ENCODE measurements at regions not wholly inside any gene's neighbourhood (a gene's known extent, or its start where the extent isn't known, plus 50 kb on each side); places are given as distances from the start of the nearest gene placed in this dataset.

DNA sequence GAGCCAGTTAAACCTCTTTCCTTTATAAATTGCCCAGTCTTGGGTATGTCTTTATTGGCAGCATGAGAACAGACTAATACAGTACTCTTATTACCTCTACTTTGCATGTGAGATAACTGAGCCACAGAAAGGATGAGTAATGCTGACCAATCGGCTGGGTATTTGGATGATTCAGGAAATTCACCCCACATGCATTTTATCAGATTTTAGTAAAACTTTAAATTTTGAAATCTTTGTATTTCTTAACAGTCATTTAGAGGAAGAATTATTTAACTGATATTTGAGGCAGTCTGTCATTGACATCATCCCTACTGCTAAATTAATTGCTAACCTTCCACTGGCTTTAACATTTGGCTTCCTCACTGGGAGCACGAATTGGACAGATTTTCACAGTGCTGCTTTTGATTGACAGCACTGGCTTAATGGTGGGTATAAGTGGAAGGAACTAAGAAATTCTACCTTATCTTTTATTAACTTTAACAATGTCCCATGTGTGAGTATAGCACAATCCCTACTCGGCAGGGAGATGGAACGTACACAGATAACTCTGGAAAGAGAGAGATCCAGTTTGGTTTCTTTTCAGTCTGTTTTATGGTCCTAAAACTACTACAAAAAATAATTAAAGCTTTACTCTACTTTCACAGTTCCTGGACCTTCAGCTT, 261.0 kb downstream of the DACT1 start:
- no peaks in the 10 kb centered on the region for H3K36me3 ChIP-seq (ENCODE audit: control insufficient read depth, insufficient read depth, low read length)
- TF ChIP-seq, protein P1, sequence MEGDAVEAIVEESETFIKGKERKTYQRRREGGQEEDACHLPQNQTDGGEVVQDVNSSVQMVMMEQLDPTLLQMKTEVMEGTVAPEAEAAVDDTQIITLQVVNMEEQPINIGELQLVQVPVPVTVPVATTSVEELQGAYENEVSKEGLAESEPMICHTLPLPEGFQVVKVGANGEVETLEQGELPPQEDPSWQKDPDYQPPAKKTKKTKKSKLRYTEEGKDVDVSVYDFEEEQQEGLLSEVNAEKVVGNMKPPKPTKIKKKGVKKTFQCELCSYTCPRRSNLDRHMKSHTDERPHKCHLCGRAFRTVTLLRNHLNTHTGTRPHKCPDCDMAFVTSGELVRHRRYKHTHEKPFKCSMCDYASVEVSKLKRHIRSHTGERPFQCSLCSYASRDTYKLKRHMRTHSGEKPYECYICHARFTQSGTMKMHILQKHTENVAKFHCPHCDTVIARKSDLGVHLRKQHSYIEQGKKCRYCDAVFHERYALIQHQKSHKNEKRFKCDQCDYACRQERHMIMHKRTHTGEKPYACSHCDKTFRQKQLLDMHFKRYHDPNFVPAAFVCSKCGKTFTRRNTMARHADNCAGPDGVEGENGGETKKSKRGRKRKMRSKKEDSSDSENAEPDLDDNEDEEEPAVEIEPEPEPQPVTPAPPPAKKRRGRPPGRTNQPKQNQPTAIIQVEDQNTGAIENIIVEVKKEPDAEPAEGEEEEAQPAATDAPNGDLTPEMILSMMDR (IDR thresholded peaks at IDR 0.05; ENCODE audit: insufficient read depth, low read length, poor library complexity, severe bottlenecking), result no peak
- H3K4me3 ChIP-seq (replicated peaks; ENCODE audit: low read depth, low read length), result no peak overlapping the region
- no peaks in the 10 kb centered on the region for H3K27me3 ChIP-seq (replicated peaks; ENCODE audit: control insufficient read depth, insufficient read depth, low read length)
- no peak for DNase-seq (ENCODE audit: extremely low read depth, insufficient read length)

DNA sequence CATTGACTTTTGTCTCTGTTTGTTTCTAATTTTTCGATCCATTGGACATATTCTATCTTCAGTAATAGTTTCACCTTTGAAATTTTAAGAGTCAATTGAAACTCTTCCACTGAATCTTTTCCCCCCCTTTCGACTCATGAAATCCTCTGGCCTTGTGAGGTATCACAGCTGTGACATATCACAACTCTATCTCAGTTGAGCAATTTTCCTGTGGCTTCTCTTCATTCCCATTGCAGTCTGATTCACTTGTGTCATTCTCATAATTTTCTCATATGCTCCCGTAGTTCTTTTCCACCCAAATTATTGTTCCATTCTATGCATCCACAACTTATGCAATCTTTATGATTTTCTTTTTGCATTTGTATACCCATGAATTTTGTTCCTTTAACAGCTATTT, 261.6 kb downstream of the DACT1 start:
- Histone ChIP-seq H3K4me3 (replicated peaks; ENCODE audit: low read depth, low read length) (no peak overlapping the region), H3K27me3 (replicated peaks; ENCODE audit: control insufficient read depth, insufficient read depth, low read length) (no peaks in the 10 kb centered on the region), H3K36me3 (ENCODE audit: control insufficient read depth, insufficient read depth, low read length) (no peaks in the 10 kb centered on the region)
- DNase-seq (ENCODE audit: extremely low read depth, insufficient read length), result no peak
- TF ChIP-seq, protein P1 (IDR thresholded peaks at IDR 0.05; ENCODE audit: insufficient read depth, low read length, poor library complexity, severe bottlenecking), result no peak

DNA sequence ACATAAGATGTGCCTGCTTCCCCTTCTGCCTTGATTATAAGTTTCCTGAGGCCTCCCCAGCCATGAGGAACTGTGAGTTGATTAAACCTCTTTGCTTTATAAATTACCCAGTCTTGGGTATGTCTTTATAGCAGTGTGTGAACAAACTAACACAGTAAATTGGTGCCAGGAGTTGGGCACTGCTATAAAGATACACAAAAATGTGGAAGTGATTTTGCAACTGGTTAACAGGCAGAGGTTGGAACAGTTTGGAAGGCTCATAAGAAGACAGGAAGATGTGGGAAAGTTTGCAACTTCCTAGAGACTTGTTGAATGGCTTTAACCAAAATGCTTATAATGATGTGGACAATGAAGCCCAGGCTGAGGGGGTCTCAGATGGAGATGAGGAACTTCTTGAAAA, 264.1 kb downstream of the DACT1 start:
- H3K36me3 ChIP-seq (ENCODE audit: control insufficient read depth, insufficient read depth, low read length), result no peaks in the 10 kb centered on the region
- no peak for DNase-seq (ENCODE audit: extremely low read depth, insufficient read length)
- H3K27me3 ChIP-seq (replicated peaks; ENCODE audit: control insufficient read depth, insufficient read depth, low read length), result no peaks in the 10 kb centered on the region
- H3K4me3 ChIP-seq (replicated peaks; ENCODE audit: low read depth, low read length), result no peak overlapping the region
- TF ChIP-seq, protein P1 (IDR thresholded peaks at IDR 0.05; ENCODE audit: insufficient read depth, low read length, poor library complexity, severe bottlenecking), result no peak

DNA sequence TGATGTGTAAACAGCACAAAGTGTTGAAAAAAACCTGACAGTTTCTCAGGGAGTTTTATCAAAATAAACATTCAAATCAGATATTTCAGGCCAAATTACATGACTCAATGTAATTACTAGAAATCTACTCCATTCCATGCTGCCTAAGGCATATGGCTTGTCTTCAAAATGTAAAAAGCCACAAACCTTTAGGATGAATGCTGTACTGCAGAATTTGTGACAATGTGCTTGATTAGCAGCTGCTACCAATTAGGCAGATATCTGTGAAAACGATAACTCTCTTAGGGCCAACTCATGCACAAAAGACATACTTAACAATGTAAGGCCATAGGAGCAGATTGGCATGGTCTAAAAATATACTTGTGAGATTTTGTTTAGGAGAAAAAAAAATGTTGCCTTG, 267.0 kb downstream of the DACT1 start:
- DNase-seq (ENCODE audit: extremely low read depth, insufficient read length), result no peak
- TF ChIP-seq, protein P1 (IDR thresholded peaks at IDR 0.05; ENCODE audit: insufficient read depth, low read length, poor library complexity, severe bottlenecking), result no peak
- Histone ChIP-seq H3K36me3 (ENCODE audit: control insufficient read depth, insufficient read depth, low read length) (no peaks in the 10 kb centered on the region), H3K4me3 (replicated peaks; ENCODE audit: low read depth, low read length) (no peak overlapping the region), H3K27me3 (replicated peaks; ENCODE audit: control insufficient read depth, insufficient read depth, low read length) (no peaks in the 10 kb centered on the region)

DNA sequence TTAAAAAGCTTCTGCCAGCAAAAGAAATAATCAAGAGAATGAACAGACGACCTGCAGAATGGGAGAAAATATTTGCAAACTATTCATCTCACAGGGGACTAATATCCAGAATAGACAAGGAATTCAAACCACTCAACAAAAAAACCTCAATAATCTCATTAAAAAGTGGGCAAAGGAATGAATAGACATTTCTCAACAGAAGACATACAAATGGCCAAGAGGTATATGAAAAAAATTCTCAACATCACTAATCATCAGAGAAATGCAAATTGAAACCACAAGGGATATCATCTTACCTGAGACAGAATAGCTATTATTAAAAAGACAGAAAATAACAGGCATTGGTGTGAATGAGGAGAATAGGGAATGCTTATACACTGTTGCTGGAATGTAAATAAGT, 270.0 kb downstream of the DACT1 start:
- TF ChIP-seq, protein P1 (IDR thresholded peaks at IDR 0.05; ENCODE audit: insufficient read depth, low read length, poor library complexity, severe bottlenecking), result no peak
- Histone ChIP-seq H3K27me3 (replicated peaks; ENCODE audit: control insufficient read depth, insufficient read depth, low read length) (no peaks in the 10 kb centered on the region), H3K4me3 (replicated peaks; ENCODE audit: low read depth, low read length) (no peak overlapping the region), H3K36me3 (ENCODE audit: control insufficient read depth, insufficient read depth, low read length) (no peaks in the 10 kb centered on the region)
- DNase-seq (ENCODE audit: extremely low read depth, insufficient read length), result no peak

DNA sequence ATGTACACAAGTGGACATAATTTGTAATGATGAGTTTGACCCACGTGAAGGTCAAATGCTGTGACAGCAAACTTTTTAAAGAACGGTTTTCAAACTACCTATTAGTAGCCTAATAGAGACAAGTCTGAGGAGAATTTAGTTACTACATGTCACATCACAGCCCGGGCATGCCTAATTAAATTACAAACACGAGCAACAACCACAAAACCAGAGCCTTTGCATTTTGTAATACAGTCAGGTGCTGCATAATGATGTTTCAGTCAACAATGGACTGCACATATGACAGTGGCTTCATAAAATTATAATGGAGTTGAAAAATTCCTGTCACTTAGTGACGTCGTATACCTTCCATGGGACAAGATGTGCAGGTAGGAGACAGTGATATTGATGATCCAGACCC, 274.5 kb downstream of the DACT1 start:
- no peaks in the 10 kb centered on the region for H3K27me3 ChIP-seq (replicated peaks; ENCODE audit: control insufficient read depth, insufficient read depth, low read length)
- TF ChIP-seq, protein P1 (IDR thresholded peaks at IDR 0.05; ENCODE audit: insufficient read depth, low read length, poor library complexity, severe bottlenecking), result no peak

More for the DNA sequence above, 274.5 kb downstream of the DACT1 start:
- DNase-seq (ENCODE audit: extremely low read depth, insufficient read length), result no peak
- Histone ChIP-seq H3K36me3 (ENCODE audit: control insufficient read depth, insufficient read depth, low read length) (no peaks in the 10 kb centered on the region), H3K4me3 (replicated peaks; ENCODE audit: low read depth, low read length) (no peak overlapping the region)
